ENCODE measurements at regions not wholly inside any gene's neighbourhood (a gene's known extent, or its start where the extent isn't known, plus 50 kb on each side); places are given as distances from the start of the nearest gene placed in this dataset.

GRCh38 chr11:116644941-116645305 lies 127.9 kb downstream of the BUD13 start:
- TF ChIP-seq, protein P1, sequence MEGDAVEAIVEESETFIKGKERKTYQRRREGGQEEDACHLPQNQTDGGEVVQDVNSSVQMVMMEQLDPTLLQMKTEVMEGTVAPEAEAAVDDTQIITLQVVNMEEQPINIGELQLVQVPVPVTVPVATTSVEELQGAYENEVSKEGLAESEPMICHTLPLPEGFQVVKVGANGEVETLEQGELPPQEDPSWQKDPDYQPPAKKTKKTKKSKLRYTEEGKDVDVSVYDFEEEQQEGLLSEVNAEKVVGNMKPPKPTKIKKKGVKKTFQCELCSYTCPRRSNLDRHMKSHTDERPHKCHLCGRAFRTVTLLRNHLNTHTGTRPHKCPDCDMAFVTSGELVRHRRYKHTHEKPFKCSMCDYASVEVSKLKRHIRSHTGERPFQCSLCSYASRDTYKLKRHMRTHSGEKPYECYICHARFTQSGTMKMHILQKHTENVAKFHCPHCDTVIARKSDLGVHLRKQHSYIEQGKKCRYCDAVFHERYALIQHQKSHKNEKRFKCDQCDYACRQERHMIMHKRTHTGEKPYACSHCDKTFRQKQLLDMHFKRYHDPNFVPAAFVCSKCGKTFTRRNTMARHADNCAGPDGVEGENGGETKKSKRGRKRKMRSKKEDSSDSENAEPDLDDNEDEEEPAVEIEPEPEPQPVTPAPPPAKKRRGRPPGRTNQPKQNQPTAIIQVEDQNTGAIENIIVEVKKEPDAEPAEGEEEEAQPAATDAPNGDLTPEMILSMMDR (IDR thresholded peaks at IDR 0.05): no peak
- TF ChIP-seq ZFX (IDR thresholded peaks at IDR 0.05; ENCODE audit: borderline replicate concordance): no peak

All from 22Rv1 (cell line).